Mesendoderm (in vitro differentiated cells): ENCODE measurements at regions not wholly inside any gene's neighbourhood (a gene's known extent, or its start where the extent isn't known, plus 50 kb on each side); places are given as distances from the start of the nearest gene placed in this dataset.

Experiments used
- DNase-seq: peaks from one replicate; pipeline ENCODE4 v3.0.0; 2013
- H2AK5ac ChIP-seq: 2 replicates; pipeline ENCODE4 v1.6.1; 2013; ENCODE audit warnings: low read length, inconsistent platforms
- H2BK120ac ChIP-seq: 2 replicates; pipeline ENCODE4 v1.6.1; 2013; ENCODE audit warnings: low read depth, mild to moderate bottlenecking, low read length, moderate library complexity, mixed read lengths
- H2BK15ac ChIP-seq: replicated peaks from 2 replicates; pipeline ENCODE4 v1.6.1; 2013; ENCODE audit warnings: low read depth, mild to moderate bottlenecking, moderate library complexity
- H2BK5ac ChIP-seq: 2 replicates; pipeline ENCODE4 v1.6.1; 2013; ENCODE audit warnings: low read length, inconsistent platforms
- H3K18ac ChIP-seq: 2 replicates; pipeline ENCODE4 v1.6.1; 2013; ENCODE audit warnings: mild to moderate bottlenecking, low read length, mixed read lengths
- H3K23ac ChIP-seq: one replicate; pipeline ENCODE4 v1.6.1; 2013; ENCODE audit warnings: low read length
- H3K27ac ChIP-seq: 2 replicates; pipeline ENCODE4 v1.5.1; 2013; ENCODE audit warnings: low read depth, mild to moderate bottlenecking, inconsistent platforms, low read length, moderate library complexity
- H3K27me3 ChIP-seq: 2 replicates; pipeline ENCODE4 v1.6.1; 2013; ENCODE audit warnings: low read length, control low read depth, mild to moderate bottlenecking, inconsistent platforms; ENCODE audit not compliant: insufficient read depth, poor library complexity
- H3K36me3 ChIP-seq: 2 replicates; pipeline ENCODE4 v1.6.1; 2013; ENCODE audit warnings: low read length, inconsistent platforms; ENCODE audit not compliant: control insufficient read depth, insufficient read depth
- H3K4ac ChIP-seq: one replicate; pipeline ENCODE4 v1.6.1; 2013; ENCODE audit warnings: low read depth, mild to moderate bottlenecking, low read length, moderate library complexity
- H3K4me1 ChIP-seq: 2 replicates; pipeline ENCODE4 v1.6.1; 2013; ENCODE audit warnings: low read depth, low read length, inconsistent platforms; ENCODE audit not compliant: control insufficient read depth
- H3K4me2 ChIP-seq: 2 replicates; pipeline ENCODE4 v1.6.1; 2013; ENCODE audit warnings: low read length
- H3K4me3 ChIP-seq: 2 replicates; pipeline ENCODE4 v1.5.1; 2013; ENCODE audit warnings: mild to moderate bottlenecking, low read length
- H3K56ac ChIP-seq: one replicate; pipeline ENCODE4 v1.6.1; 2013; ENCODE audit warnings: low read length
- H3K79me1 ChIP-seq: 2 replicates; pipeline ENCODE4 v1.6.1; 2013; ENCODE audit warnings: low read length, inconsistent platforms
- H3K79me2 ChIP-seq: 2 replicates; pipeline ENCODE4 v1.6.1; 2013; ENCODE audit warnings: mild to moderate bottlenecking, low read length; ENCODE audit not compliant: control insufficient read depth, insufficient read depth
- H3K9ac ChIP-seq: 2 replicates; pipeline ENCODE4 v1.6.1; 2013; ENCODE audit warnings: low read length, inconsistent platforms
- H4K5ac ChIP-seq: one replicate; pipeline ENCODE4 v1.6.1; 2013; ENCODE audit warnings: low read length
- H4K8ac ChIP-seq: one replicate; pipeline ENCODE4 v1.6.1; 2013; ENCODE audit warnings: low read depth, mild to moderate bottlenecking, control low read depth, low read length, moderate library complexity
- WGBS: extraction: QIAGEN DNeasy Blood & Tissue Kit; methylation state at CpG from one replicate; pipeline ENCODE4 v1.1.7; 2013; ENCODE audit warnings: low lambda C conversion rate, missing lambda C conversion rate; ENCODE audit not compliant: insufficient coverage; ENCODE audit errors: extremely low coverage; 5-methylcytosine and 5-hydroxymethylcytosine counted together

GRCh38 chr11:69396948-69397307 is 84.5 kb upstream of the LINC01488 start:
- Histone ChIP-seq H2AK5ac (no peak overlapping the region), H3K27me3 (no peaks in the 10 kb centered on the region), H3K79me2 (no peaks in the 10 kb centered on the region), H3K56ac (no peak overlapping the region), H3K18ac (no peak overlapping the region), H3K79me1 (no peaks in the 10 kb centered on the region), H3K36me3 (no peaks in the 10 kb centered on the region), H3K9ac (no peak overlapping the region), H2BK15ac (no peak overlapping the region), H3K4me3 (no peak overlapping the region), H3K4me2 (no peak overlapping the region), H3K4me1 (no peaks in the 10 kb centered on the region), H3K23ac (no peak overlapping the region), H3K27ac (no peak overlapping the region), H4K8ac (no peak overlapping the region), H3K4ac (no peak overlapping the region), H2BK5ac (no peak overlapping the region), H4K5ac (no peak overlapping the region), H2BK120ac (no peak overlapping the region)
- no peak for DNase-seq
- no CpG with 5 or more reads among the region's 2 CpGs for WGBS

- H3K56ac ChIP-seq, result no peak overlapping the region
- no peak overlapping the region for H3K4me2 ChIP-seq
- H3K79me2 ChIP-seq, result no peaks in the 10 kb centered on the region
- H3K27ac ChIP-seq, result no peak overlapping the region
- H3K4me3 ChIP-seq, result no peak overlapping the region
- H3K79me1 ChIP-seq, result no peaks in the 10 kb centered on the region
- H4K5ac ChIP-seq, result no peak overlapping the region
- H3K9ac ChIP-seq, result no peak overlapping the region
- no peak overlapping the region for H3K18ac ChIP-seq
- H3K23ac ChIP-seq, result no peak overlapping the region
- no CpG with 5 or more reads among the region's 3 CpGs for WGBS
- no peak overlapping the region for H2BK15ac ChIP-seq
- no peaks in the 10 kb centered on the region for H3K4me1 ChIP-seq
- H2BK120ac ChIP-seq, result no peak overlapping the region
- H4K8ac ChIP-seq, result no peak overlapping the region
- H2BK5ac ChIP-seq, result no peak overlapping the region
- H3K36me3 ChIP-seq, result no peaks in the 10 kb centered on the region
- no peak for DNase-seq
- no peak overlapping the region for H3K4ac ChIP-seq
- no peak overlapping the region for H2AK5ac ChIP-seq
- no peaks in the 10 kb centered on the region for H3K27me3 ChIP-seq
Measured at GRCh38 chr11:69397732-69398131, 83.7 kb upstream of the LINC01488 start.

GRCh38 chr11:69398529-69399492 is 82.7 kb upstream of the LINC01488 start:
- H2BK5ac ChIP-seq, result no peak overlapping the region
- WGBS, result no CpG with 5 or more reads among the region's 28 CpGs
- no peak overlapping the region for H4K8ac ChIP-seq
- H3K36me3 ChIP-seq, result no peaks in the 10 kb centered on the region
- H3K27me3 ChIP-seq, result no peaks in the 10 kb centered on the region
- H3K4me3 ChIP-seq, result no peak overlapping the region
- peak; percentile 35 for DNase-seq
- H2BK120ac ChIP-seq, result no peak overlapping the region
- no peak overlapping the region for H2BK15ac ChIP-seq
- H3K4ac ChIP-seq, result no peak overlapping the region
- H3K4me1 ChIP-seq, result no peaks in the 10 kb centered on the region
- no peak overlapping the region for H4K5ac ChIP-seq
- no peak overlapping the region for H3K23ac ChIP-seq
- H3K79me1 ChIP-seq, result no peaks in the 10 kb centered on the region
- H3K56ac ChIP-seq, result no peak overlapping the region
- H2AK5ac ChIP-seq, result no peak overlapping the region
- no peak overlapping the region for H3K4me2 ChIP-seq
- no peak overlapping the region for H3K18ac ChIP-seq
- no peaks in the 10 kb centered on the region for H3K79me2 ChIP-seq
- no peak overlapping the region for H3K9ac ChIP-seq
- H3K27ac ChIP-seq, result no peak overlapping the region

- whole genome bisulfite sequencing, result no CpG with 5 or more reads among the region's 2 CpGs
- H2BK5ac ChIP-seq, result no peak overlapping the region
Measured at GRCh38 chr11:69400140-69400539, 81.3 kb upstream of the LINC01488 start.

GRCh38 chr11:69400771-69401590 is 80.5 kb upstream of the LINC01488 start:
- DNase-seq, result no peak

More at GRCh38 chr11:69400140-69400539, 81.3 kb upstream of the LINC01488 start:
- H3K79me1 ChIP-seq, result no peaks in the 10 kb centered on the region
- no peak overlapping the region for H2BK120ac ChIP-seq
- no peak for DNase-seq
- no peaks in the 10 kb centered on the region for H3K4me1 ChIP-seq
- no peaks in the 10 kb centered on the region for H3K79me2 ChIP-seq
- no peak overlapping the region for H3K4me3 ChIP-seq
- H4K8ac ChIP-seq, result no peak overlapping the region
- H4K5ac ChIP-seq, result no peak overlapping the region
- H2BK15ac ChIP-seq, result no peak overlapping the region
- H3K36me3 ChIP-seq, result no peaks in the 10 kb centered on the region
- no peak overlapping the region for H3K23ac ChIP-seq
- H3K18ac ChIP-seq, result no peak overlapping the region
- no peaks in the 10 kb centered on the region for H3K27me3 ChIP-seq
- no peak overlapping the region for H3K9ac ChIP-seq
- H3K4me2 ChIP-seq, result no peak overlapping the region
- no peak overlapping the region for H2AK5ac ChIP-seq
- H3K4ac ChIP-seq, result no peak overlapping the region
- H3K56ac ChIP-seq, result no peak overlapping the region
- no peak overlapping the region for H3K27ac ChIP-seq

More at GRCh38 chr11:69400771-69401590, 80.5 kb upstream of the LINC01488 start:
- Histone ChIP-seq H3K4me2 (no peak overlapping the region), H4K5ac (no peak overlapping the region), H3K4ac (no peak overlapping the region), H3K9ac (no peak overlapping the region), H2BK120ac (no peak overlapping the region), H3K4me3 (no peak overlapping the region), H3K27me3 (no peaks in the 10 kb centered on the region), H3K36me3 (no peaks in the 10 kb centered on the region), H3K4me1 (no peaks in the 10 kb centered on the region), H3K27ac (no peak overlapping the region), H2AK5ac (no peak overlapping the region), H3K56ac (peak overlapping the region; percentile 25), H3K23ac (no peak overlapping the region), H2BK5ac (no peak overlapping the region), H3K18ac (no peak overlapping the region), H2BK15ac (no peak overlapping the region), H3K79me1 (no peaks in the 10 kb centered on the region), H4K8ac (no peak overlapping the region), H3K79me2 (no peaks in the 10 kb centered on the region)
- WGBS, result no CpG with 5 or more reads among the region's 22 CpGs
